Stimulated activated naive CD8-positive, alpha-beta T cell treated with anti-CD3 and anti-CD28 coated beads, Interleukin-15, Interleukin-2, amounts not matched to agents 100 U/mL and 50 U/mL, for 24 hours (primary cell): ENCODE measurements at regions not wholly inside any gene's neighbourhood (a gene's known extent, or its start where the extent isn't known, plus 50 kb on each side); places are given as distances from the start of the nearest gene placed in this dataset.

Experiments used
- ATAC-seq: fragments of 150-1000 bp; cut with Tn5 transposase; one replicate; pipeline ENCODE4 v1.10.0; 2021
- DNase-seq: peaks from one replicate; pipeline ENCODE4 v3.0.0; 2021

DNA sequence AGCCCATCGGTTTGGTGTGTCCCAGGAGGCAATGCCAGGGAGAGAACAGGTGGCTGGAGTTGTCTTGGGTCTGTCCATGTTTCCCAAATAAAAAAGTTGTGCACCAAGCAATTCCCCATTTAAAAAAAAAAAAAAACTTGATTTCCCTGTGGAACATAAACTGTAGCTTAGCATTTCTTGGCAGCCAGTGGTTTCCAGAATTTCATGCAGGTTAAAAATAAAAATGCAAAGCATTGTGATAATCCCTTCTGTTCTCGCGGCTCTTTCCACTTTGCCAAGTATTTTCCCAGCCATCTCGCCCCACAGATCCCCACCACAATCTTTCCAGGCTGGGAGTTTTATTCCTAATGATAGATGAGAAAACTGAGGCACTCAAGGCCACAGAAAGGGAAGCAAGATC lies 51.4 kb upstream of the MSX1 start:
- DNase-seq, result no peak
- no peak for ATAC-seq

DNA sequence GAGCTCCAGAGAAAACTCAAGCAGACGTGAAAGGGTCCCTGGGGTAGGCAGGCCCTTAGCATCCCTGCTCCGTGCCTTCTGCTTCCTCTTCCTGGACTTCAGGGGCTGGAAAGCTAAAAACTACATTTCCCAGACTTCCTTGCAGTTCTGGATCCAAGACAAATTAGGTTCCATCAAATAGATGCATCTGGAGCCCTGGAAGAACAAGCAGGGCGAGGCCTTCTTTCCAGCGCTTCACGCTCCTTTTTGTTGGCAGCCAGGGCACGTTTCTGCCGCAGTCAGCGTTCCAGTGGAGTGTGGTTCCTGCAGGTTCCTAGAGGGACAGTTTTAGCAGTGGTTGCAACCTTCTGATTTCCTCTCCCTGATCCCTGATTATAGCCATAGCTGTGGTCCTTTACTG lies 53.6 kb upstream of the MSX1 start:
- ATAC-seq, result no peak
- no peak for DNase-seq

DNA sequence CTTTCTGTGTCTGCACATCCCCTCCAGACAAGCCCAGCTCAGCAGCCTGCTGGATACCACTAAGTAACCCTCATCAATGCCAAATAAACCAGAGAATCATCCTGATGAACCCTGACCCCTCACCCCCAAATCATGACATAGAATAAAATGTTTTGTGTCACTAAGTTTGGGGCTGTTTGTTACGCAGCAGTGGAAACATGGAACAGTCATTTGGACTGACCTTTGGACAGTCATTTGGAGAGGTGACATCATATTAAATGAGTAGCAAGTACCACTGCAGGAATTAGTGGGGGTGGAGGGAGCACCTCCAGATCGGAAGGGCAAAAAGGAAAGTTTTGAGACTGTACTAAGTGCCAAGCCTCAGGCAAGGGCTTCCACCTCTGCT lies 55.6 kb upstream of the MSX1 start:
- DNase-seq (no peak), ATAC-seq (no peak)

DNA sequence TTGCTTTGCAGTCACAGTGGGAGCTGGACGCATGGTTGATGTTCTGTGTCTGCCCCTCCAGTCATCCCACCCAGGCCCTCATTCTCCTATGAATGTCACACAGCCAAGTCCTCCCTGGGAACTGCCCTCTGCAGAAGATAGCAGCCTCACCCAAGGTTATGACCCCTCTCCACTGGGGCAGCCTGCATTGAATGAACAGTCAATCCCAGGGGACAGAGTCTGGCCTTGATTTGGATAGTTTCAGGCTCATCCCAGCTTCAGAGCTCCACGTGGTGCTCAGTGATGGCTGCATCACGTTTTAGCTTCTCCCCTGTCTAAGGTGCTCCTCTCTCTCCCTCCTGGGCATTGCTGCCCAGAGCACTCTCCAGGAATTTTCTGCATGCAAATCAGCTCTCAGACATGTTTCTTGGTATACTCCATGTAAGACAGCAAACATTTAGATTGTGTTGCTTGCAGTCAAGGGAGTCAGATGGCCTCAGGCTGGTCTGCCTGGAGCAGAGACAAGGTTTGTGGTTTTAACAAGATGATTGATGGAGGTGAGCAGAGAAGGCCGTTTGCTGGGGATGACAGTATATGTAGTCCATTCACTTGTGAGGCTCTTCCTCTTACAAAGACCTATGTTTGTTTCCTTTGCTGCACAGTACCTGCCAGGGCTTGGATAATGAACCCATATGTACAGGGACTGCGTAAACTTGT lies 56.1 kb upstream of the MSX1 start:
- DNase-seq (no peak), ATAC-seq (no peak)

DNA sequence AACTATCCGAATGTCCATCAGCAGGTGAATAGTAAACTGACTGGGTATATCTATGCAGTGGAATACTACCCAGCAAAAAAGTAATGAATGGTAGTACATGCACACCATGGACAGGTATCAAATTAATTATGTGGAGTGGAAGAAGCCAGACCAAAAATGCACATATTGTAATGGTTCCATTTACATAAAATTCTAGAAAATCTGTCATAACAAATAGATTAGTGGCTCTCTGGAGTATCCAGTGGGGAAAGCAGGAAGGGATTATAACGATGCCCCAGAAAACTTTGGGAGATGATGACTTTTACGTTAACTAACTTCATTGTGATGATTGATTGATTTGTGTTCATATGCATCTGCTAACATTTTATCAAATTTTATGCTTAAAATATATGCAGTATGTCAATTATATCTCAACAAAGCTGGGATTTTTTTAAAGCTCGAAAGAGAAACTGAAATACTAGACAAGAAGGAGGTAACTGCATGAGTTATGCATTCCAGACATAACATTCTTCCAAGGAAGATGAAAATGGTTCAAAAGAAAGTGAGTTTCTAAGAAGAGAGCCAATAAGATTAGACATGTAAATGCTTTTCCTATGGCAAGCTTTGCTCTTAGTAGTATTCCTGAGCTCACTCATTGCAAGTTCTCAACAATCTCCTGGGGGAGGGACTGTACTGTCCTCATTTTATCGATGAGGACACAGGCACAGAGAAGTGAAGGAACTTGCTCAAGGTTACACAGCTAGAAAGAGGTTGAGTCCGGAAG lies 58.6 kb upstream of the MSX1 start:
- ATAC-seq (no peak), DNase-seq (no peak)

DNA sequence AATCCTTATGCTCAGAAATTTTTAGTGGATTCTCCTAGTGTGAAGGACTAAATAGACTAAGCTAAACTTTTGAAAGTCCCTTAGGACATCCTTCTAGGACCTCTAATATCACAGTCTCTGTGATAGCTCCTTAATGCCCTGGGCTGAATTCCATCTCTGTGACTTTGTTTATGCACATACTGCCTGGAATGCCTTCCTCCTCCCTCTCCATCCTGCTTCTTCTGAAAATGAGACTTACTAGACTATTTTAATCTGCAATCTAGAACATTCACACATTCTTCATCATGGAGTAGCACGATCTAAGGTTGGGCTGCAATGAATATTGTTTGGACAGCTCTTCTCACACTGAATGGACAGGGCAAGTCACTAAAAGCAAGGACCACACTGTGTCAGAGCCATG lies 65.0 kb upstream of the MSX1 start:
- DNase-seq, result no peak

DNA sequence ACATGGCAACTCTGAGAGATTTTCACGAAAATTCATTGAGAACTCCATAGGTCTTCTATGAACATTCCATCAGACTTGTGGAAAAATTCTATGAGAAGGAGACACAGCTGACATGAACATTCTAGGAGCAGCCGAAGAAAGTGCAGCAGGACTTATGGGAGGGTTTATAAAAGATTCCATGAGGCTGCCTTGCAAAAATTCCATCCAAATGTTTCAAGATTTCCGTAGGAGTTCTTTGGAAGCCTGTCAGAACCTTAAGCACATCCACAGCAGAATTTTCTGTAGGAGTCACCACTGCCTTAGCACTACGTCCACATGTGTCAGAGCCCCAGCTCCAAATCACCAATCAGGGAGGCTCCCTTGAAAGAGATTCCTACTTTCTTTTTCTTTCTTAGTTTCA lies 67.0 kb upstream of the MSX1 start:
- no peak for ATAC-seq
- DNase-seq, result no peak

More for the DNA sequence above, 65.0 kb upstream of the MSX1 start:
- no peak for ATAC-seq

DNA sequence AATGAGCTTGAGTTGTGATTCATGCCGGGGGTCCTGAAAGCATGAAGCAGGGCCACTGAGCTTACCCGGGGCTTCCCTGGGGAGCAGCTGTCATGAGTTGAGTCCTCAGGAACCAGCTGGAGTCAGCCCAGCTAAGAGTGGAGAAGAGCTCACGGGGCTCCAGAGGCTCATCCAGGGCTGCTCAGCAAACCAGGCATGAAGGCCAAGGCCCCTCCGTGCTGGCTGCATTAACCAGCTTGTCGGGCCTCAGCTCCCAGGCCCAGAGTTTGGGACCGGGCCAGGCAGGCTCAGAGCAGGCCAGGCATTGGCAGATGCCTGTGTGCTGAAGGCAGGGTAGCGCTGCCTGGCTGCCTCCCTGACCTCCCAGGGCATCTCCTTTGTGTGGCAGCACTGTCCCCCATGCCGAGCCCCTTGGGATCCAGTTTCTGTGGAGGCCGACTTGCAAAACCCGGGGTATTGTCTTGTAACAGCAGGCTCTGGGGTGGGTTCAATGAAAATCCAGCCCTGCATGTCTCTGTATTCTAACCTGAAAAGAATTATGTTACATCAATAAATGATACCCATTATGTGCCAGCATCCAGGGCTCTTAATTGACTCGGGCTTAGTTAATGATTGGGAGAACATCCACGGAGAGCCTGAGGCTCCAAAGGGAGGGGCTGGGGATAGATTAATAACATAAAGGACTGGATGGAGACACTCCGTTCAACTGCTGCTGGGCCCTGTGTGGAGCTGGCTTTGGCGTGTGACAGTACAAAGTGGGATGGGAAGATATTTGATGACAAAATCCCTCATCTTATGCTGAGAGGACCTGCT lies 68.0 kb upstream of the MSX1 start:
- ATAC-seq (no peak), DNase-seq (no peak)

DNA sequence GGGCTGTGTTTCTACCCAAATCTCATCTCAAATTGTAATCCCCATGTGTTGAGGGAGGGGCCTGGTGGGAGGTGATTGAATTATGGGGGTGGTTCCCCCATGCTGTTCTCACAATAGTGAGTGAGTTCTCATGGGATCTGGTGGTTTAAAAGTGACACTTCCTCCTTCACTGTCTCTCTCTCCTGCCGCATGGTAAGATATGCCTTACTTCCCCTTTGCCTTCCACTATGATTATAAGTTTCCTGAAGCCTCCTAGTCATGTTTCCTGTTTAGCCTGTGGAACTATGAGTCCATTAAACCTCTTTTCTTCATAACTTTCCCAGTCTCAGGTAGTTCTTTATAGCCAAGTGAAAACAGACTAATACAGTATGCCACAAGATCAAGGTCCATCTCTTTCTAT lies 70.0 kb upstream of the MSX1 start:
- DNase-seq (no peak), ATAC-seq (no peak)

DNA sequence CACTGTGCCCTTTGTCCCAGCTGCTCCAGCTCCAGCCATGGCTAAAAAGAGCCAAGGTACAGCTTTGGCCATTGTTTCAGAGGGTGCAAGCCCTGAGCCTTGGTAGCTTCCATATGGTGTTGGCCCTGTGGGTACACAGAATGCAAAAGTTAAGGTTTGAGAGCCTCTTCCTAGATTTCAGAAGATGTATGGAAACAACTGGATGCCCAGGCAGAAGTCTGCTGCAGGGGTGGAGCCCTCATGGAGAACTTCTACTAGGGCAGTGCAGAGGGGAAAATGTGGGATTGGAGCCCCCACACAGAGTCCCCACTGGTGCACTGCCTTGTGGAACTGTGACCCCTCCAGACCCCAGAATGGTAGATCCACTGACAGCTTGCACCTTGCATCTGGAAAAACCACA lies 70.9 kb upstream of the MSX1 start:
- DNase-seq (no peak), ATAC-seq (no peak)

DNA sequence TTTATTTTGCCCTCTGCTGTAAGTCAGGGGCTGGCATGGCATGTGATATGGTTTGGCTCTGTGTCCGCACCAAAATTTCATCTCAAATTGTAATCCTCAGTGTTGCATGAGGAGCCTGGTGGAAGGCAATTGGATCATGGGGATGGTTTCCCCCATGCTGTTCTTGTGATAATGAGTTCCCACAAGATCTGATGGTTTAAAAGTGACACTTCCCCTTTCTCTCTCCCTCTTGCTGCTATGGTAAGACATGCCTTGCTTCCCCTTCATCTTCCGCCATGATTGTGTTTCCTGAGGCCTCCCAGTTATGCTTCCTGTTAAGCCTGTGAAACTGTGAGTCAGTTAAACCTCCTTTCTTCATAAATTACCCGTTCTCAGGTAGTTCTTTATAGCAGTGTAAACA lies 72.0 kb upstream of the MSX1 start:
- ATAC-seq (no peak), DNase-seq (no peak)

DNA sequence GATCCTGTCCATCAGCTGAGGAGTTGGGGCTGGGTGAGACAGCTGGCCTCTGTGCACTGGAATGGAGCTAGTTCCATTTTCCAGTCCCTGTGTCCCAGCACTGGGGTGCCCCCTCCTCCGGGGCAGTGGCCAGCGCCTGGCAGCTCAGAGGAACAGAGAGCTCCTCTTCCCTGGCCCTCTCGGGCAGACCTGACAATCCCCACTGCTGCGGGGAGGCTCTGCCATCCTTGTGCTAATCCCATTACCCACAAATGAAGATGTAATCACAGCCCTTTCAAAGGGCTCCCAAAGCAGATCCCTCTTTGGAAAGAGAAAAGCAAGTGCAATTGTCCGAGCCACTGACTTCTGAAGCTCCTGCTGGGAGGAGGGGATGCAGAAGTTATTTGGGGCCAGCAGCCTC lies 75.1 kb upstream of the MSX1 start:
- DNase-seq (no peak), ATAC-seq (no peak)

DNA sequence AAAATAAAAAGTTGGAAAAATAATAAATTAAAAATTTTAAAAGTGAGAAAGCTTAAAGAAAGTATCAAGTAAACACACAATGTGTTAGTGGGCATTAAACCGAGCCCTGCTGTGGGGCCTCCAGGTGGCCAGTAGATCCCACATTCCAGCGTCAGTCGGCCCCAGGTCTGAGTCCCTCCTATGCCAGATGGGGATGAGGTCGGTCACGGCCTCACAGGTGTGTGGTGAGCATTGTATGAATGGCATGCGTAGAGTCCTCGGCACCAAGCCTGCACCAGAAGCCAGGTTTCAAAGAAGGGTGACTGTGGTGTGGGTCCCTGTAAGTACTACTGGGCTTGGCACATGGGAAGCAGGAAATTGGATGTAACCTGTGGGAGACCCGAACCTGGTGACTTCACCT lies 75.6 kb upstream of the MSX1 start:
- DNase-seq, result no peak
- no peak for ATAC-seq

DNA sequence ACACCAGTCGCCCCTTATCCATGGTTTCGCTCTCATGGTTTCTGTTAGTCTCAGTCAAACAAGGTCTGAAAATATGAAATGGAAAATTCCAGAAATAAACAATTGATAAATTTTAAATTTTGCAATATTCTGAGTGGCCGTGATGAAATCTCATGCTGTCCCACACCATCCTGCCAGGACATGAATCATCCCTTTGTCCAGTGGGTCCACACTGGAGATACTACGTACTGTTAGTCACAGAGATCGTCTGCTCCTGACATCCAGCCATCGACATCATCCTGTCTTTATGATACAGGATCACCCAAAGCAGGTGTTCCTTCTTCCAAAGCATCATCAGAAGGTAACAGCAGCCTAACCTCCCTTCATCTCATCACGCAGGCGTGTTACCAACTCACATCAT lies 76.5 kb upstream of the MSX1 start:
- DNase-seq, result no peak
- ATAC-seq, result no peak

DNA sequence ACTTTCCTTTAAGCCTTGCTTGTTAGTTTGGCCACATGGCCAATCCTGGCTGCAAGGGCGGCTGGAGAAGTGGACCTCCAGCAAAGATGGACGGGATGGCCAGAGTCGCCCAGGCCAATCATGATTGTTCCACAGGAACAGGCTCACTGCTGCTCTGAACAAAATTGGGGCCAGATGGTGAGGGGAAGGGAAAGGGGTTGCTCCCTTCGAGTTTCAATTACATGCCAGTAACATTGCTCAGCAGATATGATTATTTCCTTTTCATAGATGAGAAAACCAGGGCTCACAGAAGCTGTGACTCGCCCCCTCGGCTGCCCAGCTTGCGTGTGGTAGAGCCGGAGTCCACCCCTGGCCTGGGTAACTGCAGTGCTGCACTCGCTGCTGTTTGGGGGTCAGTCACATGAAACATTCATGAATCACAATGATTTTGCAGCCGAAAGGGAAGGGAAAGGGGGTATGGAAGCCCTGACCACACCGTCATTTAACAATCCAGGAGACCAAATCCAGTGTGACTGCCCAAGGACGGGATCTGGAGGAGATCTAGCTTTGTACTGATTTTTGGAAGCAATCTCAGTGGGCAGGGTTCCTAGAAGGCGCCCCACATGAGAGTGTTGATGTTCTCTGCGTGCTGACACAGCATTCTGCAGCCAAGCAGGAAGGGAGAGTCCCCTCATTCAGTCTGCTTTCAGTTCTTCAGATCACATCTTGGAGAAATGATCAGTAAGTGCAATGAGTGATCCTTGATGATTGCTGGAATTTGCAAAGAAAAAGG lies 77.3 kb upstream of the MSX1 start:
- DNase-seq (no peak), ATAC-seq (no peak)

DNA sequence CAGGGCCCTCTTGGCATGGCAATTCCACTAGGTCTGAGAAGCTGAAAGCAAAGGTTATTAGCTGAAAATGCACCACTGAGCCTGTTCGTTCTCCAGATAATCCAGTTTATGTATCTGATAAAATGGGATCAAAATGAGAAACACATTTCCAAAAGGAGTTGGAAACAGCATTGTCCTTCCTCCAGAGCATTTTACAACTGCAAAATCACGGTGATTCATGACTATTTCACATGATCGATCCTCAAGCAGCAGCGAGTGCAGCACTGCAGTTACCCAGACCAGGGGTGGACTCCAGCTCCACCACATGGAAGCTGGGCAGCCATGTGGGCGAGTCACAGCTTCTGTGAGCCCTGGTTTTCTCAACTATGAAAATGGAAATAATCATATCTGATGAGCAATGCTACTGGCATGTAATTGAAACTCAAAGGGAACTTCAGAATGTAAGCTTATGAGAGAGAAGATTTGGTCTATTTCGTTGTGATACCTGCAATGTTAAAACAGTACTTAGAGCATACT lies 78.7 kb upstream of the MSX1 start:
- DNase-seq (no peak), ATAC-seq (no peak)

DNA sequence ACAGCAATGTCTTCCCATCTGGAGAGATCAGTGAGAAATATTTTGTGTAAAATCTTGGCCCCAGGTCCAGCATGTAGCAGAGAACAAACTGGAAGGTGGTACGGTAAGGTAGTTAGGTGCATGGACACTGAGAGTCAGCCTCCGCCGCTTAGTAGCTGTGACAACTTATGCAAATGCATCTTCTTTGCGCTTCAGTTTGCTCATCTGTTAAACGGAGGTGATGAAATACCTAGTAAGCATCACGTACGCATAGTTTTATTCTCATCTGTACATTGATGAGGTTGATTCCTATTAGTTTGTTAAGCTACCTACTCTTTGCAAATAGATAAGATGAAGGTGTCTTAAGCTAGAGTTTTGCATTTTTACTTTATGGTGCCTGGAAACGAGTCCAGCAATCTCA lies 80.0 kb upstream of the MSX1 start:
- ATAC-seq (no peak), DNase-seq (no peak)

DNA sequence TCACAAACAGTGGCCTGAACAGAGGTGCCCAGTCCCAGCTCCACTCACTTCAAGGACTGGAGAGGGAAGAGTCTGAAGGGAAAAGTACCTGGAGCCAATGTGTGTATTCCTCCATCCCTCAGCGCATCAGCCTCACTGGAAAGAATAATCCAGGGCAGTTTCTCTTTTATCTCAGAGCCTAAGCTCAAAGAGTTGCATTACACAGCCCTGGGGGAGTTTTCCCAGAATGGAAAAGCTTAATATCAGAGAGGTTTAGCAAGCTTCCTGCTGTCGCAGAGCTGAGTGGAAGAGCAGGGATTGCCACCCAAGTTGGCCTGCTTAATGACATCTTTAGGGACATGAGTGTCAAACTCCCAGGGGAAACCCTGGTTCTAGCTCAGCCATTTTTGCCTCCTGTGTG lies 80.4 kb upstream of the MSX1 start:
- DNase-seq (no peak), ATAC-seq (no peak)

DNA sequence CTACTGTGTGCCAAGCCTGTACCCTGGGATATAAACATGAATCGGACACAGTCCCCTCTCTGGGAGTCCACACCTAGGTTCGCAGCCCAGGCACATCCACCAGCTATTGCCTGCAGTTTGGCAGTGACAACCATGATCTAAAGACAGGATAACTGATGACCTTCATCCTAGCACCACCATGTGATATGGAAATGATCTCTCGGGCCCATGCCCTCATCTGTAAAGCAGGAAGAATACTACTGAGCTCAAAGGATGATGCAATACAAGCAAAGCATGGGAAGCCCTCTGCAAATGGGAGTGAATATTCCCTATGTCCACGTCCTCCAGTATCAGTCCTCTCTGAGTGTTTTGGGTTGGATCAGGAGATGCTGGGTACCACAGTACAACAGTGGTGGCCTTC lies 80.9 kb upstream of the MSX1 start:
- no peak for ATAC-seq
- no peak for DNase-seq

DNA sequence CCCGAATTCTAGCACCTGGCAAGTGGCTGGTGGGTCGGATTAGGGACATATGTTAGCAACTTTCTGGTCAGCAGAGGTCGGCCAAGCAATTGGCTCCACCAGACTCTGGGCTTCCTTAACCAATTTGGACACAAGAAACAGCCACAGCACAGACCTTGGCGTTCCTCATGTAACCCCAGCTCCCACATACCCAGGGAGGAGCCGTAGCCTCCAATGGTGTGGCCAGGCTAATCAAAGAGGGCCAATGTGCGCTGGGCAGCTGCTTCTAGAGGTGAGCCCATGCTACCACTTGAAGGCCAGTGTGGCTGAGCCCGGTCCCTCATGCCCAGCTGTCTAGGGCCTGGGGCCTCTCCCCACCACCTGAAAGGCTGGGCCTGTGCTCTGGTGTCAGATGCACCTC lies 82.5 kb upstream of the MSX1 start:
- no peak for ATAC-seq
- no peak for DNase-seq

DNA sequence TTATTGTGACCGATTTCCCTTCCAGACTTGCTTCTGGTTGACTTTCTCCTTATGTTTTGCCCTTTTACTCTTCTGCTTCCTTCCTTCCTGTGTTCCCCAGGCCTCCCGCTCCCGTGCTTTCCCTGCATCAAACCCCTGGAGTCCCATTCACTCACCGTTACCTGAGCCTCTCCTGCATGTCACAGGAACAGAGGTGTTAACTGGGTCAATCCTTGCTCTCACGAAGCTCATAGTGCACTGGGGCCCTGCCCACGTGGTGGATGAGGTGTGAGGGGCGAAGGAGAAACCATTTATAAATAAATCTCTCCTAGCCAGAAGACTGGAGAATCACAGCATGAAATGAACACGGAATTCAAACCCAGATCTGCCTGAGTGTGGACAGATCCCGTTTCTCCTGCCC lies 83.1 kb upstream of the MSX1 start:
- no peak for ATAC-seq
- no peak for DNase-seq

DNA sequence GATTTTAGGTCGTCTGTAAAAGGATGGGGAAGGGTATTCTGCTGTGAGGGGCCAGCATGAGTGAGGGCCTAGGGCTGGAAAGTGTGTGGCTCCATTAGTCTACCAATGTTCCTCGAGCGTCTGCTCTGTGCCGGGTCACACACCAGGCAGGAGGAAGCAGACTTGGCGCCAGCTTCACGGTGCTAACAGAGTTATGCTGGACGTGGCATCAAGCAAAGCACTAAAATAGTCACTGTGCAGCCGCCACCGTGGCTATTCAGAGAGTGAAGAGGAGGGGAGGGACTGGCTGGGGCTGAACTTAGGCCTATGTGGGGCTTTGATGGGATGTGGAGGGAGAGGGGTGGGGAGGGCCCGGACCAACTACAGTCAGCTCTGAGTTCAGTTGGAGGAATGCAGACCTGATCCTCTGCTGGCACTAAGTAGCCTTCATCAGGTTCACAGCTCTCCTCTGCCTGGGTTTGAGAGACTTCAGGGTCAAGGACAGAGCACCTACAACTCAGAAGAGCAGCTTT lies 83.9 kb upstream of the MSX1 start:
- ATAC-seq (no peak), DNase-seq (no peak)
